SK-N-SH (cell line): ENCODE measurements at regions not wholly inside any gene's neighbourhood (a gene's known extent, or its start where the extent isn't known, plus 50 kb on each side); places are given as distances from the start of the nearest gene placed in this dataset.

Experiments used
- CTCF ChIA-PET: fragments of 300-600, 350-600 bp; formaldehyde crosslinking; extraction: SDS; loops from one replicate; lab custom pipeline; 2021; lab: Yijun Ruan, JAX
- POLR2A ChIA-PET: fragments of 350-600 bp; sonication (Branson Sonifier 250); formaldehyde crosslinking; extraction: SDS; loops from one replicate; lab custom pipeline; 2020; ENCODE audit warnings: antibody characterized with exemption, inconsistent platforms; lab: Yijun Ruan, JAX
- DNase-seq: peaks from one replicate; pipeline ENCODE4 v3.0.0; 2012
- H2AFZ ChIP-seq: fragments of 200-600 bp; sonication (generic); 2 replicates; pipeline ENCODE4 v1.8.1; 2016; ENCODE audit warnings: antibody characterized with exemption, mild to moderate bottlenecking, low read depth
- H3F3A ChIP-seq: fragments of 200-600 bp; sonication (generic); replicated peaks from 2 replicates; pipeline ENCODE3; 2016; ENCODE audit warnings: antibody characterized with exemption, mild to moderate bottlenecking; ENCODE audit not compliant: insufficient read depth
- H3K27ac ChIP-seq, 2 experiments: fragments of 200-500 bp in 1 of 2; fragments of 200-600 bp in 1 of 2; sonication (Bioruptor generic) in 1 of 2; sonication (generic), shearing (Covaris generic) in 1 of 2; 2 replicates each; pipeline versions ENCODE4 v1.5.1 to v1.6.1; 2014 to 2016; ENCODE audit warnings: low read depth in 2 of 2, inconsistent platforms in 1 of 2, low read length in 1 of 2, mild to moderate bottlenecking in 1 of 2, mixed read lengths in 1 of 2
- H3K27me3 ChIP-seq: fragments of 200-600 bp; sonication (generic), shearing (Covaris generic); 2 replicates; pipeline ENCODE4 v1.6.1; 2016; ENCODE audit warnings: mixed run types; ENCODE audit not compliant: insufficient read depth
- H3K36me3 ChIP-seq, 2 experiments: fragments of 200-500 bp in 1 of 2; fragments of 200-600 bp in 1 of 2; sonication (Bioruptor generic) in 1 of 2; sonication (generic) in 1 of 2; replicated peaks in 1 of 2; 2 replicates each; pipeline versions ENCODE3 to v1.5.1; 2014 to 2016; ENCODE audit warnings: low read length in 1 of 2, mild to moderate bottlenecking in 1 of 2; ENCODE audit not compliant: insufficient read depth in 2 of 2, control insufficient read depth in 1 of 2
- H3K4me1 ChIP-seq, 2 experiments: fragments of 200-500 bp in 1 of 2; fragments of 200-600 bp in 1 of 2; sonication (Bioruptor generic) in 1 of 2; sonication (generic), shearing (Covaris generic) in 1 of 2; 2 replicates each; pipeline versions ENCODE4 v1.5.1 to v1.6.1; 2014 to 2016; ENCODE audit warnings: low read depth in 1 of 2, low read length in 1 of 2, mixed run types in 1 of 2; ENCODE audit not compliant: insufficient read depth in 2 of 2, control insufficient read depth in 1 of 2
- H3K4me2 ChIP-seq: fragments of 200-600 bp; sonication (generic), shearing (Covaris generic); 2 replicates; pipeline ENCODE4 v1.6.1; 2017; ENCODE audit warnings: mixed run types
- H3K4me3 ChIP-seq, 2 experiments: fragments of 200-500 bp in 1 of 2; fragments of 200-600 bp in 1 of 2; sonication (Bioruptor generic) in 1 of 2; sonication (generic), shearing (Covaris generic) in 1 of 2; 2 replicates each; pipeline versions ENCODE4 v1.5.1 to v1.8.1; 2014 to 2016; ENCODE audit warnings: low read depth in 2 of 2, inconsistent platforms in 1 of 2, low read length in 1 of 2, mild to moderate bottlenecking in 1 of 2, mixed read lengths in 1 of 2, moderate library complexity in 1 of 2
- H3K79me2 ChIP-seq: fragments of 200-600 bp; sonication (generic); 2 replicates; pipeline ENCODE4 v1.8.1; 2017; ENCODE audit warnings: mild to moderate bottlenecking; ENCODE audit not compliant: insufficient read depth
- H3K9ac ChIP-seq: fragments of 200-600 bp; sonication (generic); 2 replicates; pipeline ENCODE4 v1.6.1; 2017; ENCODE audit warnings: mixed run types
- H3K9me2 ChIP-seq: fragments of 200-600 bp; sonication (generic); 2 replicates; pipeline ENCODE4 v1.6.1; 2017; ENCODE audit warnings: mixed run types
- H3K9me3 ChIP-seq: fragments of 200-600 bp; sonication (generic); 2 replicates; pipeline ENCODE4 v1.6.1; 2017; ENCODE audit warnings: mixed run types, mild to moderate bottlenecking, moderate library complexity
- H4K20me1 ChIP-seq: fragments of 200-600 bp; sonication (generic); 2 replicates; pipeline ENCODE4 v1.6.1; 2017; ENCODE audit warnings: mild to moderate bottlenecking, mixed run types; ENCODE audit not compliant: insufficient read depth
- CHD2 ChIP-seq: fragments of 150-350 bp; IDR thresholded peaks from 2 replicates; pipeline ENCODE4 v1.6.1; 2018; ENCODE audit warnings: low read length; ENCODE audit not compliant: partially characterized antibody
- CTCF ChIP-seq: fragments of 200-600 bp; sonication (generic); IDR thresholded peaks from 2 replicates; pipeline ENCODE4 v1.6.1; 2017; ENCODE audit warnings: antibody characterized with exemption, mild to moderate bottlenecking, moderate library complexity
- FOSL2 ChIP-seq: IDR thresholded peaks from 2 replicates; pipeline ENCODE4 v1.4.0; 2012; ENCODE audit warnings: low read depth, mild to moderate bottlenecking, moderate library complexity, borderline replicate concordance
- FOXM1 ChIP-seq: IDR thresholded peaks from 2 replicates; pipeline ENCODE4 v1.4.0; 2012; ENCODE audit warnings: low read depth, mild to moderate bottlenecking
- GATA2 ChIP-seq: sonication (generic); formaldehyde crosslinking; IDR thresholded peaks from 2 replicates; pipeline ENCODE4 v1.5.0; 2020; ENCODE audit warnings: mild to moderate bottlenecking, missing genetic modification reagents
- NFIC ChIP-seq: IDR thresholded peaks from 2 replicates; pipeline ENCODE4 v1.4.0; 2012; ENCODE audit warnings: borderline replicate concordance
- NRF1 ChIP-seq: IDR thresholded peaks from 2 replicates; pipeline ENCODE4 v1.6.1; 2012; ENCODE audit warnings: low read depth, mild to moderate bottlenecking, low read length
- PBX3 ChIP-seq: IDR thresholded peaks from 2 replicates; pipeline ENCODE4; 2012
- RAD21 ChIP-seq: IDR thresholded peaks from 2 replicates; pipeline ENCODE4 v1.6.1; 2012; ENCODE audit warnings: mild to moderate bottlenecking, low read length
- REST ChIP-seq: IDR thresholded peaks from 2 replicates; pipeline ENCODE4 v1.6.1; 2012; ENCODE audit warnings: mild to moderate bottlenecking, low read depth, low read length, moderate library complexity
- SIN3A ChIP-seq: IDR thresholded peaks from 2 replicates; pipeline ENCODE4 v1.6.1; 2012; ENCODE audit warnings: low read depth, mild to moderate bottlenecking, low read length, moderate library complexity, borderline replicate concordance
- SMC3 ChIP-seq: IDR thresholded peaks from 2 replicates; pipeline ENCODE4 v1.6.1; 2012; ENCODE audit warnings: low read depth, low read length, improper control_type of control experiment
- WGBS: methylation state at CpG from one replicate; pipeline ENCODE4 v1.1.6; 2017; ENCODE audit warnings: low lambda C conversion rate; 5-methylcytosine and 5-hydroxymethylcytosine counted together

- no peaks in the 10 kb centered on the region for H3K4me1 ChIP-seq
- H3F3A ChIP-seq, result no peaks in the 10 kb centered on the region
- H2AFZ ChIP-seq, result no peak overlapping the region
- ChIA-PET POLR2A (no interaction called here), CTCF (interaction anchor here (1.0 kb wide), 1 partner anchor 28 kb away, joined by 6 read pairs; no protein-coding TSS in a partner anchor)
- no peak overlapping the region for H3K9ac ChIP-seq
- H4K20me1 ChIP-seq, result no peaks in the 10 kb centered on the region
- no peaks in the 10 kb centered on the region for H3K79me2 ChIP-seq
- WGBS, result 24% methylated on average over 5 of the region's 5 CpGs
- H3K4me2 ChIP-seq, result no peak overlapping the region
- no peak for DNase-seq
- H3K36me3 ChIP-seq, result no peaks in the 10 kb centered on the region
- H3K9me3 ChIP-seq, result no peaks in the 10 kb centered on the region
- H3K9me2 ChIP-seq, result no peaks in the 10 kb centered on the region
- H3K4me3 ChIP-seq, result no peak overlapping the region
- TF ChIP-seq REST (no peak), NRF1 (no peak), CHD2 (no peak), PBX3 (no peak), RAD21 (no peak), FOSL2 (no peak), FOXM1 (no peak), NFIC (no peak), SIN3A (no peak), GATA2 (CRISPR knock-in tag) (no peak)
- no peaks in the 10 kb centered on the region; the same call in 1 of the 2 replicates for H3K27me3 ChIP-seq
- H3K27ac ChIP-seq, result no peak overlapping the region
Measured at GRCh38 chr15:61649046-61649445, 411.2 kb downstream of the VPS13C start.

GRCh38 chr15:61644550-61644949 lies 415.4 kb upstream of the RORA start:
- Histone ChIP-seq H2AFZ (no peak overlapping the region), H3K9me3 (no peaks in the 10 kb centered on the region), H3K27me3 (no peaks in the 10 kb centered on the region; the same call in 1 of the 2 replicates), H4K20me1 (no peaks in the 10 kb centered on the region), H3K4me3 (no peak overlapping the region), H3K36me3 (no peaks in the 10 kb centered on the region), H3F3A (no peaks in the 10 kb centered on the region), H3K9me2 (no peaks in the 10 kb centered on the region), H3K79me2 (no peaks in the 10 kb centered on the region), H3K4me1 (no peaks in the 10 kb centered on the region; a peak in 1 of 4 replicates), H3K27ac (no peak overlapping the region), H3K9ac (no peak overlapping the region), H3K4me2 (no peak overlapping the region)
- CTCF ChIA-PET, result interaction anchor here (1.1 to 7.6 kb wide), 3 partner anchors 10 to 190 kb away, joined by 3 to 44 read pairs (median 3); no protein-coding TSS in a partner anchor
- no peak for TF ChIP-seq SMC3
- peak; percentile 19; the same call in 1 of the 2 replicates for TF ChIP-seq CTCF
- POLR2A ChIA-PET, result no interaction called here
- DNase-seq, result no peak
- 65% methylated on average over 4 of the region's 4 CpGs for WGBS
